HG02973 (cell line): ENCODE measurements at regions not wholly inside any gene's neighbourhood (a gene's known extent, or its start where the extent isn't known, plus 50 kb on each side); places are given as distances from the start of the nearest gene placed in this dataset.
"Not testable (repeated sequence)": the region's sequence is repeated elsewhere in the genome, so short reads cannot be mapped to it uniquely, and the experiment has no call there.

ENCODE experiments used
- ATAC-seq: cut with Tn5 transposase; IDR thresholded peaks from one replicate; pipeline ENCODE4 v1.9.1; 2021; ENCODE audit warnings: moderate library complexity; ENCODE audit not compliant: unreplicated experiment

- no peak for ATAC-seq
These were observed 271.5 kb downstream of the TUSC7 start for GRCh38 chr3:116981089-116981488.

GRCh38 chr3:116984301-116984700 is 274.7 kb downstream of the TUSC7 start:
- no peak for ATAC-seq

GRCh38 chr3:116994351-116994879 is 284.8 kb downstream of the TUSC7 start:
- no peak for ATAC-seq

GRCh38 chr3:117003501-117003900 is 293.9 kb downstream of the TUSC7 start:
- ATAC-seq = no peak

- ATAC-seq = no peak
These were observed 295.7 kb downstream of the TUSC7 start for GRCh38 chr3:117005274-117005673.

- ATAC-seq = no peak
These were observed 296.4 kb downstream of the TUSC7 start for GRCh38 chr3:117005911-117006522.

GRCh38 chr3:117010318-117010717 is 300.7 kb downstream of the TUSC7 start:
- no peak for ATAC-seq

- ATAC-seq = no peak
These were observed 302.2 kb downstream of the TUSC7 start for GRCh38 chr3:117011687-117012250.

GRCh38 chr3:117016378-117016777 is 306.8 kb downstream of the TUSC7 start:
- ATAC-seq = no peak

GRCh38 chr3:117017135-117017894 is 307.7 kb downstream of the TUSC7 start:
- ATAC-seq = peak; percentile 81

- no peak for ATAC-seq
These were observed 309.1 kb downstream of the TUSC7 start for GRCh38 chr3:117018655-117019054.

- peak; percentile 60 for ATAC-seq
These were observed 309.6 kb downstream of the TUSC7 start for GRCh38 chr3:117019082-117019713.

- no peak for ATAC-seq
These were observed 316.8 kb downstream of the TUSC7 start for GRCh38 chr3:117026401-117026800.

GRCh38 chr3:117035745-117036144 is 326.2 kb downstream of the TUSC7 start:
- ATAC-seq = no peak

GRCh38 chr3:117036259-117036799 is 326.8 kb downstream of the TUSC7 start:
- ATAC-seq = no peak

GRCh38 chr3:117045143-117045542 is 335.6 kb downstream of the TUSC7 start:
- ATAC-seq = no peak

GRCh38 chr3:117047951-117048705 is 338.5 kb downstream of the TUSC7 start:
- no peak for ATAC-seq

- no peak for ATAC-seq
These were observed 342.8 kb downstream of the TUSC7 start for GRCh38 chr3:117052395-117052794.

- ATAC-seq = no peak
These were observed 345.0 kb downstream of the TUSC7 start for GRCh38 chr3:117054556-117054955.

GRCh38 chr3:117056946-117057345 is 347.4 kb downstream of the TUSC7 start:
- ATAC-seq = not testable (repeated sequence)
